ENCODE measurements at regions not wholly inside any gene's neighbourhood (a gene's known extent, or its start where the extent isn't known, plus 50 kb on each side); places are given as distances from the start of the nearest gene placed in this dataset.

- no peak overlapping the region for H3K9ac ChIP-seq (replicated peaks; ENCODE audit: extremely low read depth, insufficient read depth, low read length)
- BruUV-seq (replicated peaks), result no TSS peak
- H3K9me3 ChIP-seq (replicated peaks; ENCODE audit: control insufficient read depth, insufficient read depth, low read length), result no peaks in the 10 kb centered on the region
- ChIA-PET CTCF (interaction anchor here (1.4 kb wide), 1 partner anchor 14 kb away, joined by 3 read pairs; no protein-coding TSS in a partner anchor), POLR2A (no interaction called here)
- FAIRE-seq (no peak), DNase-seq (ENCODE audit: low read depth, low spot score) (no peak)
- dilution Hi-C loops (cut with MboI; ENCODE audit: extremely low pct_ligation_motif_present, low sequenced_read_pairs) (no loop called here), intact Hi-C loops (cut with micrococcal nuclease) (no loop called here)
- TF ChIP-seq EZH2 (IDR thresholded peaks at IDR 0.05; ENCODE audit: borderline replicate concordance, low read depth, low read length, severe bottlenecking), result no peak
- no peak for TF ChIP-seq CTCF (IDR thresholded peaks at IDR 0.05; ENCODE audit: extremely low read depth in 1 of 2, insufficient read depth in 1 of 2, low read depth in 1 of 2, low read length in 2 of 2)
- no peak for TF ChIP-seq MAX (IDR thresholded peaks at IDR 0.05; ENCODE audit: insufficient read depth, insufficient read length)
- TF ChIP-seq GATA2 (IDR thresholded peaks at IDR 0.05; ENCODE audit: insufficient read depth, insufficient read length, low read depth, low read length), result no peak
- no peak for TF ChIP-seq FOS (IDR thresholded peaks at IDR 0.05; ENCODE audit: borderline replicate concordance, insufficient read depth, low read length)
- no peak for TF ChIP-seq POLR2A (IDR thresholded peaks at IDR 0.05; ENCODE audit: low read depth, low read length)
- TF ChIP-seq MYC (IDR thresholded peaks at IDR 0.05; ENCODE audit: low read depth, low read length), result no peak
- TF ChIP-seq JUN (IDR thresholded peaks at IDR 0.05; ENCODE audit: borderline replicate concordance, insufficient read depth, insufficient read length, low read depth), result no peak
- H3K36me3 ChIP-seq (ENCODE audit: control insufficient read depth in 2 of 2, extremely low read depth in 1 of 2, insufficient read depth in 2 of 2, low read length in 2 of 2), result no peaks in the 10 kb centered on the region
- H3K79me2 ChIP-seq (ENCODE audit: control insufficient read depth, insufficient read depth, low read length), result no peaks in the 10 kb centered on the region
- no peaks in the 10 kb centered on the region for H3K9me1 ChIP-seq (replicated peaks; ENCODE audit: control insufficient read depth, extremely low read depth, insufficient read depth, low read length)
- no peaks in the 10 kb centered on the region for H3K27me3 ChIP-seq (ENCODE audit: control insufficient read depth in 2 of 2, insufficient read depth in 2 of 2, low read length in 2 of 2)
- no peak overlapping the region for H2AFZ ChIP-seq (ENCODE audit: low read depth, low read length)
- H3K4me3 ChIP-seq (replicated peaks in 1 of 3; ENCODE audit: insufficient read depth in 1 of 3, low read depth in 1 of 3, low read length in 3 of 3), result no peak overlapping the region
- H3K4me2 ChIP-seq (ENCODE audit: insufficient read depth, low read length), result no peak overlapping the region
- H3K4me1 ChIP-seq (ENCODE audit: control insufficient read depth, extremely low read depth, insufficient read depth, low read length), result no peaks in the 10 kb centered on the region
- no peak overlapping the region for H3K27ac ChIP-seq (ENCODE audit: insufficient read depth, low read depth, low read length)
- no peaks in the 10 kb centered on the region for H4K20me1 ChIP-seq (replicated peaks; ENCODE audit: control insufficient read depth, extremely low read depth, insufficient read depth, low read length)
These were observed 67.3 kb upstream of the RAPGEF2 start for GRCh38 chr4:159035570-159035969.
